GM19023 (cell line): ENCODE measurements at regions not wholly inside any gene's neighbourhood (a gene's known extent, or its start where the extent isn't known, plus 50 kb on each side); places are given as distances from the start of the nearest gene placed in this dataset.
"Not testable (repeated sequence)": the region's sequence is repeated elsewhere in the genome, so short reads cannot be mapped to it uniquely, and the experiment has no call there.

Experiments
- ATAC-seq: cut with Tn5 transposase; IDR thresholded peaks from one replicate; pipeline ENCODE4 v1.9.1; 2021; ENCODE audit warnings: mild to moderate bottlenecking, moderate library complexity; ENCODE audit not compliant: unreplicated experiment

GRCh38 chr10:8830876-8831275, 776.4 kb downstream of the GATA3 start:
- no peak for ATAC-seq

- no peak for ATAC-seq
These were observed 781.1 kb downstream of the GATA3 start for GRCh38 chr10:8835453-8836167.

- ATAC-seq = no peak
These were observed 785.9 kb downstream of the GATA3 start for GRCh38 chr10:8840356-8840755.

- no peak for ATAC-seq
These were observed 789.7 kb downstream of the GATA3 start for GRCh38 chr10:8844141-8844540.

- no peak for ATAC-seq
These were observed 798.1 kb downstream of the GATA3 start for GRCh38 chr10:8852546-8852945.

GRCh38 chr10:8853048-8853447, 798.6 kb downstream of the GATA3 start:
- ATAC-seq = no peak

- ATAC-seq = not testable (repeated sequence)
These were observed 814.4 kb downstream of the GATA3 start for GRCh38 chr10:8868924-8869323.

GRCh38 chr10:8873310-8873709, 818.8 kb downstream of the GATA3 start:
- ATAC-seq = no peak

GRCh38 chr10:8874268-8874667, 819.8 kb downstream of the GATA3 start:
- ATAC-seq = no peak

- ATAC-seq = no peak
These were observed 820.5 kb downstream of the GATA3 start for GRCh38 chr10:8874972-8875371.

GRCh38 chr10:8876171-8876570, 821.7 kb downstream of the GATA3 start:
- no peak for ATAC-seq

- no peak for ATAC-seq
These were observed 835.0 kb downstream of the GATA3 start for GRCh38 chr10:8889538-8889937.

GRCh38 chr10:8893102-8893501, 838.6 kb downstream of the GATA3 start:
- ATAC-seq = no peak

GRCh38 chr10:8894148-8894547, 839.7 kb downstream of the GATA3 start:
- ATAC-seq = no peak

GRCh38 chr10:8897769-8898168, 843.3 kb downstream of the GATA3 start:
- ATAC-seq = no peak

- ATAC-seq = no peak
These were observed 844.4 kb downstream of the GATA3 start for GRCh38 chr10:8898745-8899330.

GRCh38 chr10:8902926-8903325, 848.4 kb downstream of the GATA3 start:
- ATAC-seq = no peak

GRCh38 chr10:8908013-8908412, 853.5 kb downstream of the GATA3 start:
- ATAC-seq = no peak

GRCh38 chr10:8910314-8910713, 855.8 kb downstream of the GATA3 start:
- no peak for ATAC-seq

- no peak for ATAC-seq
These were observed 856.5 kb downstream of the GATA3 start for GRCh38 chr10:8911032-8911431.

- ATAC-seq = no peak
These were observed 857.6 kb downstream of the GATA3 start for GRCh38 chr10:8912108-8912507.

- ATAC-seq = no peak
These were observed 859.2 kb downstream of the GATA3 start for GRCh38 chr10:8913720-8914119.

- no peak for ATAC-seq
These were observed 864.8 kb downstream of the GATA3 start for GRCh38 chr10:8919280-8919679.
